Mammary epithelial cell (primary cell): ENCODE measurements at regions not wholly inside any gene's neighbourhood (a gene's known extent, or its start where the extent isn't known, plus 50 kb on each side); places are given as distances from the start of the nearest gene placed in this dataset.

Experiments used
- EZH2 ChIP-seq: IDR thresholded peaks from 2 replicates; pipeline ENCODE4 v1.6.1; 2012; ENCODE audit warnings: low read length, inconsistent platforms, borderline replicate concordance
- TF ChIP-seq, protein P1 (sequence below), 2 donors: IDR thresholded peaks in 1 of 2; conservative IDR thresholded peaks in 1 of 2; 2 replicates each; pipeline ENCODE4 v1.5.1; 2011 to 2012; ENCODE audit warnings: inconsistent platforms in 2 of 2, low read length in 2 of 2, mild to moderate bottlenecking in 2 of 2, control low read depth in 1 of 2, low read depth in 1 of 2; ENCODE audit not compliant: insufficient read depth in 1 of 2; ENCODE audit errors: extremely low read depth in 1 of 2

GRCh38 chr2:240303896-240304745, 131.3 kb upstream of the GPC1 start:
- TF ChIP-seq, protein P1, sequence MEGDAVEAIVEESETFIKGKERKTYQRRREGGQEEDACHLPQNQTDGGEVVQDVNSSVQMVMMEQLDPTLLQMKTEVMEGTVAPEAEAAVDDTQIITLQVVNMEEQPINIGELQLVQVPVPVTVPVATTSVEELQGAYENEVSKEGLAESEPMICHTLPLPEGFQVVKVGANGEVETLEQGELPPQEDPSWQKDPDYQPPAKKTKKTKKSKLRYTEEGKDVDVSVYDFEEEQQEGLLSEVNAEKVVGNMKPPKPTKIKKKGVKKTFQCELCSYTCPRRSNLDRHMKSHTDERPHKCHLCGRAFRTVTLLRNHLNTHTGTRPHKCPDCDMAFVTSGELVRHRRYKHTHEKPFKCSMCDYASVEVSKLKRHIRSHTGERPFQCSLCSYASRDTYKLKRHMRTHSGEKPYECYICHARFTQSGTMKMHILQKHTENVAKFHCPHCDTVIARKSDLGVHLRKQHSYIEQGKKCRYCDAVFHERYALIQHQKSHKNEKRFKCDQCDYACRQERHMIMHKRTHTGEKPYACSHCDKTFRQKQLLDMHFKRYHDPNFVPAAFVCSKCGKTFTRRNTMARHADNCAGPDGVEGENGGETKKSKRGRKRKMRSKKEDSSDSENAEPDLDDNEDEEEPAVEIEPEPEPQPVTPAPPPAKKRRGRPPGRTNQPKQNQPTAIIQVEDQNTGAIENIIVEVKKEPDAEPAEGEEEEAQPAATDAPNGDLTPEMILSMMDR (conservative IDR thresholded peaks at IDR 0.05 in 1 of 2, IDR thresholded peaks at IDR 0.05 in 1 of 2; ENCODE audit: extremely low read depth in 1 of 2, insufficient read depth in 1 of 2, low read depth in 1 of 2, low read length in 2 of 2): no peak
- no peak for TF ChIP-seq EZH2
